GM12891 (cell line): ENCODE measurements at regions not wholly inside any gene's neighbourhood (a gene's known extent, or its start where the extent isn't known, plus 50 kb on each side); places are given as distances from the start of the nearest gene placed in this dataset.

Experiments
- DNase-seq: peaks from one replicate; pipeline ENCODE4 v3.0.0; 2011; ENCODE audit warnings: low spot score; ENCODE audit not compliant: insufficient read length
- FAIRE-seq: peaks from 2 replicates; lab custom pipeline; 2011; peaks lifted over from hg19 to GRCh38; lab: Jason Lieb, UNC
- PAX5 ChIP-seq: IDR thresholded peaks from 2 replicates; pipeline ENCODE4 v1.6.1; 2011; ENCODE audit warnings: low read length, moderate library complexity, mild to moderate bottlenecking; ENCODE audit not compliant: insufficient read depth, severe bottlenecking
- POLR2A ChIP-seq: IDR thresholded peaks from 2 replicates; pipeline ENCODE4 v1.6.1; 2011; ENCODE audit warnings: low read depth, low read length, control low read depth
- POLR2AphosphoS5 ChIP-seq: IDR thresholded peaks from 2 replicates; pipeline ENCODE4 v1.6.1; 2011; ENCODE audit warnings: low read depth, low read length, control low read depth
- POU2F2 ChIP-seq: IDR thresholded peaks from 2 replicates; pipeline ENCODE4 v1.6.1; 2011; ENCODE audit warnings: low read depth, mild to moderate bottlenecking, control low read depth, low read length, moderate library complexity
- SPI1 ChIP-seq: IDR thresholded peaks from 2 replicates; pipeline ENCODE4 v1.6.1; 2011; ENCODE audit warnings: low read depth, low read length, control low read depth
- TAF1 ChIP-seq: IDR thresholded peaks from 2 replicates; pipeline ENCODE4 v1.6.1; 2011; ENCODE audit warnings: low read depth, low read length, control low read depth

GRCh38 chr19:33878910-33879810, 82.5 kb downstream of the KCTD15 start:
- TF ChIP-seq POLR2A (no peak), PAX5 (no peak), SPI1 (no peak), TAF1 (no peak), POU2F2 (no peak), POLR2AphosphoS5 (no peak)
- FAIRE-seq (no peak), DNase-seq (no peak)

GRCh38 chr19:33879818-33880575, 83.3 kb downstream of the KCTD15 start:
- FAIRE-seq (no peak), DNase-seq (peak; percentile 25)
- TF ChIP-seq POLR2A (no peak), SPI1 (no peak), POLR2AphosphoS5 (no peak)

GRCh38 chr19:33883859-33884519, 87.3 kb downstream of the KCTD15 start:
- DNase-seq (no peak), FAIRE-seq (no peak)
- TF ChIP-seq TAF1, result no peak

- TF ChIP-seq SPI1 (no peak), POLR2AphosphoS5 (no peak), TAF1 (no peak), PAX5 (no peak), POU2F2 (no peak), POLR2A (no peak)
- DNase-seq (no peak), FAIRE-seq (no peak)
Observed at GRCh38 chr19:33885236-33885635, 88.6 kb downstream of the KCTD15 start.

- FAIRE-seq (no peak), DNase-seq (no peak)
- TF ChIP-seq PAX5 (no peak), POU2F2 (no peak), POLR2A (no peak), SPI1 (no peak), POLR2AphosphoS5 (no peak)
Observed at GRCh38 chr19:33887891-33888290, 91.2 kb downstream of the KCTD15 start.

GRCh38 chr19:33888665-33889064, 92.0 kb downstream of the KCTD15 start:
- no peak for TF ChIP-seq SPI1
- TF ChIP-seq POLR2A, result no peak
- no peak for TF ChIP-seq TAF1
- no peak for TF ChIP-seq PAX5
- TF ChIP-seq POU2F2, result no peak
- TF ChIP-seq POLR2AphosphoS5, result no peak
- no peak for FAIRE-seq
- DNase-seq, result no peak

- TF ChIP-seq POU2F2, result no peak
- no peak for TF ChIP-seq POLR2A
- TF ChIP-seq TAF1, result no peak
- TF ChIP-seq POLR2AphosphoS5, result no peak
- TF ChIP-seq PAX5, result no peak
- TF ChIP-seq SPI1, result no peak
- no peak for DNase-seq
- no peak for FAIRE-seq
Observed at GRCh38 chr19:33890569-33890968, 93.9 kb downstream of the KCTD15 start.

GRCh38 chr19:33891773-33892172, 95.1 kb downstream of the KCTD15 start:
- no peak for FAIRE-seq
- no peak for TF ChIP-seq PAX5
- no peak for TF ChIP-seq POU2F2
- no peak for TF ChIP-seq POLR2A
- no peak for DNase-seq

GRCh38 chr19:33894787-33895186, 98.1 kb downstream of the KCTD15 start:
- FAIRE-seq, result no peak
- no peak for TF ChIP-seq POU2F2
- DNase-seq, result no peak

- no peak for TF ChIP-seq POLR2AphosphoS5
- TF ChIP-seq POU2F2, result no peak
- TF ChIP-seq SPI1, result no peak
- TF ChIP-seq TAF1, result no peak
- no peak for TF ChIP-seq PAX5
- no peak for TF ChIP-seq POLR2A
- no peak for DNase-seq
- FAIRE-seq, result no peak
Observed at GRCh38 chr19:33895366-33895765, 98.7 kb downstream of the KCTD15 start.

- DNase-seq (no peak), FAIRE-seq (no peak)
- no peak for TF ChIP-seq PAX5
- TF ChIP-seq TAF1, result no peak
- TF ChIP-seq POLR2A, result no peak
- TF ChIP-seq SPI1, result no peak
- TF ChIP-seq POLR2AphosphoS5, result no peak
- no peak for TF ChIP-seq POU2F2
Observed at GRCh38 chr19:33898062-33898677, 101.5 kb downstream of the KCTD15 start.
